ENCODE measurements at regions not wholly inside any gene's neighbourhood (a gene's known extent, or its start where the extent isn't known, plus 50 kb on each side); places are given as distances from the start of the nearest gene placed in this dataset.
"Not testable (repeated sequence)": the region's sequence is repeated elsewhere in the genome, so short reads cannot be mapped to it uniquely, and the experiment has no call there.

- 79 to 82% methylated on average over 7 to 8 of the region's 8 CpGs for WGBS, 2 donors
- H3K36me3 ChIP-seq (replicated peaks in 1 of 2; ENCODE audit: insufficient read depth in 1 of 2, low read depth in 2 of 2) = no peaks in the 10 kb centered on the region
- H3K27me3 ChIP-seq = no peaks in the 10 kb centered on the region
- H3K27ac ChIP-seq = no peak overlapping the region
- ATAC-seq = no peak
- peaks cover 0 to 10% (median 0%) of the 10 kb centered on the region in 3 donors for H3K9me3 ChIP-seq
- TF ChIP-seq CTCF (IDR thresholded peaks at IDR 0.05) = no peak
- TF ChIP-seq POLR2A (IDR thresholded peaks at IDR 0.05) = no peak
- no peak overlapping the region for H3K4me3 ChIP-seq
- intact Hi-C loops (cut with DNase I) = no loop called here
- no peaks in the 10 kb centered on the region for H3K4me1 ChIP-seq
- DNase-seq = no peak
These were observed 386.9 kb downstream of the PREX1 start for GRCh38 chr20:48440916-48441315.

- H3K36me3 ChIP-seq (replicated peaks in 1 of 2; ENCODE audit: insufficient read depth in 1 of 2, low read depth in 2 of 2); H3K27ac ChIP-seq; ATAC-seq; H3K27me3 ChIP-seq; H3K4me1 ChIP-seq; H3K4me3 ChIP-seq; intact Hi-C loops (cut with DNase I); DNase-seq: not testable (repeated sequence)
- H3K9me3 ChIP-seq = peaks cover 0 to 10% (median 0%) of the 10 kb centered on the region in 3 donors
- 65 to 78% methylated on average over 3 of the region's 3 CpGs for WGBS, 2 donors
These were observed 387.5 kb downstream of the PREX1 start for GRCh38 chr20:48440261-48440660.

DNA sequence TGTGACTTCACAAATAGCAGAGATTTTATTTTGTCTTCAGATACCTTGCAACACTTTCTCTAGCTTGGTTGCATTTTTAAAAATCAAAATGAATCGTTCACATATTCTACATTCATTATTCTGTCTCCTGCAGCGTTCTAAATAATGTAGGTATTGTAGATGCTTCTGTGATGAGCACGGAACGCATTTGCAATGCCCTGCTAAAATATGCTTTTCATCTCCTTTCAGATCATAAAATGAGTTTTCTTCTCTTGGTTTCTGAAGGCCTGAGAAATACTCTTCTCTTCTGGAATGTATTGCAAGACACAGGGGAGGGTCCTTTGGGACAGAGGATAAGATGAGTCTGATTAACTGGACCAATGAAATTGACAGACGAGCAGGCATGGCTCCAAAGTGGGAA lies 390.7 kb downstream of the PREX1 start:
- 59 to 68% methylated on average over 5 of the region's 5 CpGs for WGBS, 2 donors
- no peak overlapping the region for H3K27ac ChIP-seq
- DNase-seq = no peak

DNA sequence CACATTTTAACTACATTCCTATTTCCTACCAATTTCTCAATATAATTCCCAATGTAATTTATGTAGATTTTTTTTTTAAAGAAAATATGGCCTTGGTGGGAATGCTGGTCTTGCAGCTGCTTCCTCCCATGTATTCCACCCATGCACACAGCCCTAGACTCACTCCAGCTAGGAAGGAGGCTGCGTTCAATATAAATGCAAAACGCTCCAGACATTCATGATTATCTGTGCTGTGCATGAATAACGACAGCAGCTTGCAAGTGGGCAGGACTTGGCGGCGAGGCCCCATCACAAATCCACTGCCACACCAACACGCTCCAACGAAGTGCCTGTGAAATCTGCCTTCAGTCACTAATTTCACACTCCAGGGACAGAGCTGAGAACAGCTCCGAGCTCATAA lies 391.2 kb downstream of the PREX1 start:
- intact Hi-C loops (cut with DNase I); H3K36me3 ChIP-seq (replicated peaks in 1 of 2; ENCODE audit: insufficient read depth in 1 of 2, low read depth in 2 of 2); H3K4me1 ChIP-seq; H3K4me3 ChIP-seq; H3K27ac ChIP-seq; DNase-seq; H3K27me3 ChIP-seq; ATAC-seq; H3K9me3 ChIP-seq: not testable (repeated sequence)
- 48 to 57% methylated on average over 8 of the region's 8 CpGs for WGBS, 2 donors

More for the DNA sequence above, 390.7 kb downstream of the PREX1 start:
- Histone ChIP-seq H3K9me3 (no peaks in the 10 kb centered on the region), H3K4me1 (no peaks in the 10 kb centered on the region), H3K27me3 (no peaks in the 10 kb centered on the region), H3K4me3 (no peak overlapping the region), H3K36me3 (replicated peaks in 1 of 2; ENCODE audit: insufficient read depth in 1 of 2, low read depth in 2 of 2) (no peaks in the 10 kb centered on the region)
- TF ChIP-seq CTCF (IDR thresholded peaks at IDR 0.05) (no peak), POLR2A (IDR thresholded peaks at IDR 0.05) (no peak)
- ATAC-seq = no peak
- intact Hi-C loops (cut with DNase I) = no loop called here

GRCh38 chr20:48433178-48433577 lies 394.6 kb downstream of the PREX1 start:
- ATAC-seq = no peak

More at GRCh38 chr20:48433178-48433577, 394.6 kb downstream of the PREX1 start:
- TF ChIP-seq CTCF (IDR thresholded peaks at IDR 0.05) (no peak), POLR2A (IDR thresholded peaks at IDR 0.05) (no peak)
- 53 to 70% methylated on average over 4 of the region's 4 CpGs for WGBS, 2 donors
- H3K9me3 ChIP-seq = no peaks in the 10 kb centered on the region
- intact Hi-C loops (cut with DNase I) = no loop called here
- DNase-seq = no peak
- H3K27ac ChIP-seq = no peak overlapping the region
- no peaks in the 10 kb centered on the region for H3K4me1 ChIP-seq
- H3K4me3 ChIP-seq = no peak overlapping the region
- H3K27me3 ChIP-seq = no peaks in the 10 kb centered on the region
- no peaks in the 10 kb centered on the region for H3K36me3 ChIP-seq (replicated peaks in 1 of 2; ENCODE audit: insufficient read depth in 1 of 2, low read depth in 2 of 2)

Measured in body of pancreas (tissue), 4 donors.